ENCODE measurements at regions not wholly inside any gene's neighbourhood (a gene's known extent, or its start where the extent isn't known, plus 50 kb on each side); places are given as distances from the start of the nearest gene placed in this dataset.

DNA sequence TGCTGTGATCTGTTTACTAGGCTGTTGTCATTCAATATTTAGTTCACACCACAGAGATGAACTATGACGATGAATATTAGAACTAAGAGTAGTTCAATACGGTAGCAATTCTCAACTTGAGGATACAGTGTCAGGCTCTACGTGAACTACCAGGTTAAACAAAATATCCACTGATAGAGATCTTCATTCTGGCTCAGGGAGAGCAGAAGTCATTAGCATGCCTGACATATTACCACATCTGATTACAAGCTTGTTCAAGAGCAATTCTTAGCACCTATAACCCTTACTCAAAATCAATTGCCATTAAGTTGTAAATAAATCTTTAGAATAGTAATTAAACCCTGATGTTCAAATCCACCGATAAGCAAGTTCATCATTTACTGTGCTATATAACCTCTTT, 207.2 kb downstream of the CHRM3 start:
- no peak for DNase-seq (ENCODE audit: low read depth)

DNA sequence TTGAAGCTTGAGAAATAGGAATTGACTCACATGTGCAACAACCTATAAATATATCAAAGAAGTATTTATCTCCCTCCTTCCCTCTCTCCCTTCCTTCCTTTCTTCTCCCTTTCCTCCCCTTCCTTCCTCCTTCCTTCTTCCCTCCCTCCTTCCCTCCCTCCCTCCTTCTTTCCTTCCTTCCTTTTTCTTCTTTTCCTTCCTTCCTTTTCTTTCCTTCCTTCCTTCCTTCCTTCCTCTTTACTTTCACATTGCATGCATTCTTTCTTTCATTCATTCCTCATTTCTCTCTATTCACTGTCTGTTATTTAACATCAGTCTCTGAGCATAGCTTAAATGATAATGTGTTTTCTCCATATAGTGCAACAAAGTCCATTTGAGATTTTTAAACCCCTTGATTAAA, 214.2 kb downstream of the CHRM3 start:
- DNase-seq (ENCODE audit: low read depth) = no peak

DNA sequence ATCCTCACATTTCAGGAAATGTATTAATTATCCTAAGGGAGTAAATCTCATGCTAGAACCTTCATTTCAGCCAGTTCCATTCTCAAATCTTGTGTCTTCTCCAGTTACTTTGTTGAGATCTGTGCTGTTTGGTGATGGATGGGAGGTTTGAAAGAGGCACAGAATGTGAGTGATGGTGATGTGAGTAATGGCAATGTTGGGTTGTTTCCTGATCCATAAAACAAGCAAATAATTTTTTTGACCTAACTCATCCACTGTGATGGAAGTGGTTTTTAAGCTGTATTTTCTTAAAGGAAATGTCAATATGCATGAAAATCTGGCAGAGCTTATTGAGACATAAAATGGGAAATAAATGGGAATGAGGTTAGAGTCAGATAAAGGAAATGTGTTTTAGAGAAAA, 214.7 kb downstream of the CHRM3 start:
- DNase-seq (ENCODE audit: low read depth) = no peak

DNA sequence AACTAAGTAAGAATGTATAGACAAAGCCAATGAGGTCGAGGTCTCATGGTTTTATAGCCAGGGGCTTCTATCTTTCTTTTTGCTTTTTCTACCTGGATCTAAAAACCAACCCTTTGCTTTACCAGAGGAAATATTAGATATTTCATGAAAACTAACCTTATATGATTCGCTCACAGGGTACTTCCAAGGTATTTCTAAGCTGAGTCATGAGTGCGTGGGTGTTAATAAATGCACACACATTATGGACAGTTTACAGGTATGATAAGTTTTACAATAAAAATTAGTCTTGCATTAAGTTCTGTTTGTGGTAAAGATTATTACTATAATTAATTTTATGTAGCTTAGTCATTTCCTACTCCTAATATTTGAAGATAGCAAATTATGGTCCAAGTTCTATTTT, 217.2 kb downstream of the CHRM3 start:
- DNase-seq (ENCODE audit: low read depth) = no peak

DNA sequence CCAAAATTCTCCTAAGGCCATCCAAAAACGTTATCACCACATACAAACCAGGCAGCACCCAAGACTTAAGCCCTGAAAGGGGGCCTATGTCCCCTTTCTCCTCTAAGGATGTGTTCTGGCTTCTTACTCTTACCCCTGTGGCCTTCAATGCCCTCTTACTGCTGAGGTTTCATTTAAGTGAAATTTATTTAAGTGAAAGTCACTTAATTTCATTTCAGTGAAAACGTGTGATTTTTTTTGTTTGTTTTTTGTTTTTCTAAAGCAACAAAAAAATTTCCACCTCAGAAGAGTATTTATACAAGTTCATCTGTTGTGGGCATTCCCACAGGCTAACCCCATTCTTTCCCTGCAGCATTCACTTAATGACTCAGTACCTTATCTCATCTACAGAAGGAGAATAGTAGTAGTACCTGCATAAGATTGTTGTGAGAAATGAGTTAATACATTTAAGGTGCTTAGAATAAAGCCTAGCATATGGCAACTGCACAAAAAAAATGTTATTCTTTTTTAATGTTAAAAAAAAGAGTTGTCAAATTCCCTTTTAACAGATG, 220.6 kb downstream of the CHRM3 start:
- DNase-seq (ENCODE audit: low read depth) = no peak

DNA sequence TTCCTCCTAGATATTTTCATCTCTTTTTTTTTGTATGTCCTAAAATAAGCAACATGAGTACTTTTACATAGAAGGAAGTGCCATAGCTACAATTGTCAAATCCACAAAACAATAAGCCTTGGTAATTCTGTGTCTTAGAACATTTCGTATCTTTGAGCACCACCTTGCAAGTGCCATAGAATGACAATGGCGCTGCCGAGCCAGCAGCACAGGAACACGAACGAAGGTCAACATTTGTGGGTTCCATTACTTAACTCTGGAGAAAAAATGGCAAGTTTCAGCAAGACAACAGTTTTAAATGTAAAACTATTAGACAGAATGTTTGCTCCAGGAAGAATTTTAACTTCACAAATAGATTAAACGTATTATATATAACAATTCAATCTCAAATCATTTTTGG, 222.1 kb downstream of the CHRM3 start:
- DNase-seq (ENCODE audit: low read depth) = no peak

DNA sequence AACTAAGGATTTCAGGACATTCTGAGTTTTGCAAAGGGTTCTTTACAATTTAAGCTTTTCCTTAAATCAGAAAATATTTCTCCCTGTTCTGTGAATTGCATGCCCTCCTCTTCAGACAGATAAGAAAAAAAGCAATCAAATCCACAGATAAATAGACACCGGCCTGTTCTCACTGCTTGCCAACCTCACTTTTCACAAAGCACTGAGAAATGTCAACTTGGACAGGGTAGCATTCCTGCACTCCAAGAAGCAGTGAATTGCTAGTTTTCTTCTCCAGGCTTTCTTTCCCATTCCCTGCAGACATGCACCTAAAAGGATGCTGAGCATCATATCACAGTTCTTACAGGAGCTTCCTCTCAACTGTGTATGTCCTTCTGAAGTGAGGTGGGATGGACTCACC, 226.0 kb downstream of the CHRM3 start:
- no peak for DNase-seq (ENCODE audit: low read depth)

DNA sequence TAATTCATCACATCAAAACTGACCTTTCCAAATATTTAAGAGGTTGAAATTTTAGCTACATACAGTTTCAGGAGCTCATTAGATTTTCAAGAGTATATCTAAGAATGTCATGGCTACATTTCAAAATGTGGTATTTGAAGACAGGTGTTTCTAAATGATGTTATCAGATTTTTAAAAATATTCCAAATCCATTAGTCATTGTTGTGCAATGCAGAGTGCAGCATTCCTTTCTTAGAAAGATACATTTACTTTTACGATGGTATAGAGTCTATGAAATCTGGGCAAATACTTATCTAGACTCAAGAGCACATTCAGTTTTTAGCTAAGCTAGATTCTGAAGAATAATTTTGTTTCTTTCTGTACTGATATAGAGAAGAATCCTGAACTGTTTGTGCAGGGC, 230.3 kb downstream of the CHRM3 start:
- no peak for DNase-seq (ENCODE audit: low read depth)

DNA sequence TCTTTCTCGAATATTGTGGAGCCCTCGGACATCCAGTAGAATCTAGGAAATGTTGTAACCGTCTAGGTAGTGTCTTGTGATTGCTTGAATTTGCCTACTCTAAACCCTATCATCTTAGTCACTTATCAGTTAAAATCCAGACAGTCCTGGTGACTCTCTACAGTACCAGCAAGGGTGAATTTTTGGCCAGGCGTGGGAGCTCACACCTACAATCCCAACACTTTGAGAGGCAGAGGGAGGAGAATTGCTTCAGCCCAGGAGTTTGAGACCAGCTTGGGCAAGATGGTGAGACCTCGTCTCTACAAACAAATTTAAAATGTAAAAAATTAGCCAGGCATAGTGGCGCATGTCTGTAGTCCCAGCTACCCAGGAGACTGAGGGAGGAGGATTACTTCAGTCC, 230.9 kb downstream of the CHRM3 start:
- DNase-seq (ENCODE audit: low read depth) = no peak

DNA sequence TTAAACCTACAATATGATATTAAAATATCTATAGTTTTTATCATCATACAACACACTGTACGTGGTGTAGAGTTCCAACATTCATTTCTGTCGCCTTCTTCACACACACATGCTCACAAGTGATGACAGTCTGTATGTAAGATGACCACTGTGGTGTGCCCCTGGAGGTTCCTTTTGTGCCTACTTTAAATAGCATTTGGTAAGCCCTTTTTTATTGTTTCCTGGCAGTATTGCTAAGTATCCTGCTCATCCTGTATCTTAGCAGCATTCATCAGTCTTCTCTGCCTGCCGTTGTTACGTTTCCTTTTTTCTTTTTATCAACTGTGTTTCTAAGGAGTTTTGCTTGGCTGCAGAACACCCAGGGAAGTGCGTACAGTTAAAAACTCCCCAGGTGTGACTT, 231.4 kb downstream of the CHRM3 start:
- no peak for DNase-seq (ENCODE audit: low read depth)

DNA sequence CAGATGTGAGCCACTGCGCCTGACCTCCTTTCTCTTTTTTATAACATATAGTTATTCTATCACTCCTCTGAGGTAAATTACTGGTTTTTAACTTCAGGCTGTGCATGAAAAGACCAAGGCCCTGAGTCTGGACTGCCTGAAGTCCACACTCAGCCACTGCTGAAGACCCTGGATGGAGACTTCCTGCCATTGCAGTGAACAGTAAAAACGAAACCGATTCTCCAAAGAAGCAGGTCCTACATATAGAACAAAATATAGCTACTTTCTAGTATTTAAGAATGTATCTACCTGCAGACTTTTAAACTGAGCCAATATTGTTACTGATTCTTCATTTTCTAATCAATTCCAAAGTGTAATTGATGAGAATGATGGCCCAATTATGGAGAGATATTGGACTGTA, 232.8 kb downstream of the CHRM3 start:
- DNase-seq (ENCODE audit: low read depth) = no peak

DNA sequence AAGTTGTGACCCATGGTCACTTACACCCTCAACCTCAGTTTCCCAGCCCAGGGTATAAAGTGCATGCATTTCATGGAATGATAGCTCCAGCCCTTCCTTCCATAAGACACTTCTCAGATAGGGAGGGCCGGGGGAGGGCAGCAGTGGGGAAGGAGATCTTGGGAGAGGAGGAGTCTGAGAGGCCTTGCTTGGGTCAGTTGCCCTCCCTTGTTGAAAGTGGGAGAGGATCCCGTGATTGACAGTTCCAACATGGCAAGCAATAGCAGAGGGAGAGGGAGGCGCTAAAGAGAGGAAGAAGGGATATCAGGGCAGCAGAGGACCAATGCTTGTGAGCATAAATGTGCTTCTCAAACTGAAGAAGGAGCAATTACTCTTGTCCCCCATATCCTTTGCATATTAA, 244.4 kb downstream of the CHRM3 start:
- no peak for DNase-seq (ENCODE audit: low read depth)

DNA sequence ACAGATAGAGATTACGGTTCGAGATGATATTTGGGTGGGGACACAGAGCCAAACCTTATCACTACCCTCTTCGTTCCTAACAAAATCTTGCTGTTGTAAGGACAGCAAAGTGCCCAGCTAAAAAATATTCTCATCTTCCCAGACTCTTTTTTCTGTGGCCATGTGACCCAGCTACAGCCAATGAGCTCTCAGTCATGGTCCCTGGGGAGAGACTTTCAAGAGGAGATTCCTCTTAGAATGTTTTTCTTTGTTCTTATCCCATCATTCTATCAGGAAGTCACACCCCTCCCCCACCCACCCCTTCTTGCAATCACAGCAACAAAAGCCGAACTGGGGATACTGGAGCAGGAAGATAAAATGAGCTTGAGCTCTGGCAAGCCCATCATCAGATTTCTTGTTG, 247.1 kb downstream of the CHRM3 start:
- no peak for DNase-seq (ENCODE audit: low read depth)

DNA sequence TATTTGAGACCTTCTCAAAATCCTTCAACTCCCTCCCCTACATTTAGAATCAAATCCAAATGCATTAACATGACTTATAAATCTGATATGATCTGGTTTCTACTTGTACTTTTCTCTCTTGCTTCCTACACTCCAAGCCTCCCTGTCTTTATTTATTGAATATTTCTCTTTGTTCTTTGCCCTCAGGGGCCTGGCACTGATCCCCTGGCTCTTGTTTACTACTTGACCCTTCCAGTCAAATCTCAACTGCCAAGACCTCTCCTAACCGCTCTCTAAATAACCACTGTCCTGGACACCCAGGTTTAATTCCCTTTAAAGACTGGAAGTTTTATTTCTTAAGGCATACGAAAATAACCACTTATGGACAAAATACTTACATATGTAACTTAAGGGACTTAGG, 248.9 kb downstream of the CHRM3 start:
- no peak for DNase-seq (ENCODE audit: low read depth)

DNA sequence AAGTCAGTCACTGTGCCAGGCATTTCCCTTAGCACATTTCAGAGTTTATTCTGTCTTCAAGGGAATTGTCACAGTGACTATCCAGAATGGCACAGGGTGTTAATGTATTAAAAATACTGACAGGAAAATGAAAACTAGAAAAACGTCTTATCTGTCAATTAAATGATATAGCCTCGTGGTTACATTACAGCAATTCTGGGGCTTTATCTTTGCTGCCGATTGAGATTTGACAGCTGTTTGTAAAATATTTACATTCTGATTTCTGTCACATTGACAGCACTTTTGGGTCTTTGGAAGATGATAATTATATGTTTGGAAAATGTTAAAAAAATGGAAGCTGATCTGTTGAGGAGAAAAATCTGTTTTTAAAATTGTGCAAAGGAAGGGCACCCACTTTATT, 250.0 kb downstream of the CHRM3 start:
- no peak for DNase-seq (ENCODE audit: low read depth)

DNA sequence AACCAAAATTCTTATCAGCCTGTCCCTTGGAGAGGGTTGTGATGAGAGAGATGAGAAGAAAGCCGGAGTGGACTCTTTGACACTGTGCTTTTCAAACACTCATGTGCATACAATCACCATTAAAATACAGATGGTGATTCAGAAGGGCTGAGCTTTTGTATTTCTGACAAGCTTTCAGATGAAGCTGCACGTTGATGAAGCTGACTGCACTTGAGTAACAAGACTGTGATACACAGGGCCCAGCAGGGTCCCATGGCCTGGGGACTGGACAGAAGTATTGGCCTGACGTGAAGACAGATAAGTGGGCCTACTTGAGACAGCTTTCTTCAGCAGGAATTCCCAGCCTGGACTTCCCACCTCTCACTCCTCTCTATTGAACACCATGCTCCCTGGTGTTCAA, 258.2 kb downstream of the CHRM3 start:
- DNase-seq (ENCODE audit: low read depth) = no peak

DNA sequence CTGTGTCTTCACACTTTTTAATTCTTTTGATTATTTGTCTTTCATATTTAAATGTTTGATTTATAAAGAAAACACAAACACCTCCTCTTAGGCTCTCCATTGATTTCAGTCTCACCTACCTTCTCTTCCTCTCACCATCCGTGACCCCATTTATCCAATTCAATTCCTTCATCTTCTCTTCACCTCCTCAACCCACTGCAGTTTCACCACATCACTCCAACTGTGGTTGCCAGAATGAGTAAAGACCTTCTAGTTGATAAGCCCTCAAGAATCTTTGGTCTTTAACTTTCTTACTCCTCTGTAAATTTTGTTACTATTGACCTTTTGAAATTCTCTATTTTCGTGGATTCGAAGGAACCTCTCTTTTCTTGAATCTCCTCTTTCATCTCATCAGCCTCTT, 260.7 kb downstream of the CHRM3 start:
- no peak for DNase-seq (ENCODE audit: low read depth)

DNA sequence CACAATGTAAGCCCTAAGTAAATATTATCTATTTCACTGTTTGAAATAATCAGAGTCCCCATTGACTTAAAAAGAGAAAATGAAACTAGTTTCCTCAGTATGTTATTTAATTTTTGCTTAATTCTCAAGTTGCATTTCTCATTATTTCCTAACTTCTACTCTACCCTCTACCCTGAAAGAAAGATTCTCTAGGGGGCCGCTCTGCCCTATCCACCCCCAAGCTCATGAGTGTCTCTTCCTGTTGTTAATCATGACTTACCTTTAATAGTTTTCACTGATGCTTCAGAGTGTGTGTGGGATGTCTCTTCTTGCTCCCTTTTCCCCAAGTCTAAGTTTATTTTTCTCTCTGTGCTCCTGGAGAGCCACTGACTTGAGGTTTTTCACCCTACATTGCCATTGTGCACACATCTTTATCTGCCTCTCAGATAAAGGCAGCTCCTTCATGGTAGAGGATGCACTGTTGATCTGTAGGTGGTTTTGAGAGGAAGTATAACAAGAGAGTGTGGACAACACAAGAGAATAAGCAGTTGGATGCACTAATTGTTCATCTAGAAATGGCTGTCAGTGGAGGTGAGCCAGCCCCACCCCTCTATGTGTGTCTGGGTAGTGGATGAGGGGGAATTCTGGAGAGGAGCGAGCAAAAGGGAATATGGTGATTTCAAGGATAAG, 261.7 kb downstream of the CHRM3 start:
- no peak for DNase-seq (ENCODE audit: low read depth)

DNA sequence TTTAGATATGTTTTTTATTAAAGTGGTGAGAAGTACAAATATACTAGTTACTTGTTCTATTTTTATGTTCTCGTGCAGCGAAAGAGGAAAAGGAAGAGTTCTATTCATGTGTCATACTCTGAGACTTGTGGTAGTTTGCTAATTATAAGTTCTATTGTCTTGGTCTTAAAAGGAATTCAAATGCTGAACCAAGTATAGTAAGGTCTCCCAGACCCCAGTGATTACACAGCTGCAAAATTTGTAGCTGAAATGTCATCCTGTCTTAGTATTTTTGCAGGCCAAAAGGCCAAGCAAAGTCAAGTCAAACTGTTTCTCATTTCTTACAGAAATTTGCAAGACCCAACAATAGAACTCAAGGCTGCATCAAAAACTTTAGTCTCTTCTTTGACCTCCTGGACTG, 268.7 kb downstream of the CHRM3 start:
- no peak for DNase-seq (ENCODE audit: low read depth)

DNA sequence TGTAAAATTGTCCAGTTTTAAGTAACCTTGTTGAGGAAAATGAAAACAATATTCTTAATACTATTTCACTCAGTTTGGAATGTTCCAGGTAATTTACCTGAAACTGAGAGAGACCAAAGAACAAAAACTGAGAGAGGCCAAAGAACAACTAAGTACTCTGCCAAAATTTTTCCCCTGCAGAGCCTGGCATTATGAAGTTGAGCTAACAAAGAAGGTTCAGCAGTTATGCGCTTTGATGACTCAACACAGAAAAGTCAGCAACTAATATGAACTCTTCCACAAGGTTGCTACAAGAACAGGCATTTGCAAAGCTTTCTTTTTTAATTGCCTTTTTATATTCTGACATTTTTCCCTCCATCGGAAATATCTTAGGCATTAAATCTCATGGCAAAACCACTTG, 270.9 kb downstream of the CHRM3 start:
- DNase-seq (ENCODE audit: low read depth) = no peak

DNA sequence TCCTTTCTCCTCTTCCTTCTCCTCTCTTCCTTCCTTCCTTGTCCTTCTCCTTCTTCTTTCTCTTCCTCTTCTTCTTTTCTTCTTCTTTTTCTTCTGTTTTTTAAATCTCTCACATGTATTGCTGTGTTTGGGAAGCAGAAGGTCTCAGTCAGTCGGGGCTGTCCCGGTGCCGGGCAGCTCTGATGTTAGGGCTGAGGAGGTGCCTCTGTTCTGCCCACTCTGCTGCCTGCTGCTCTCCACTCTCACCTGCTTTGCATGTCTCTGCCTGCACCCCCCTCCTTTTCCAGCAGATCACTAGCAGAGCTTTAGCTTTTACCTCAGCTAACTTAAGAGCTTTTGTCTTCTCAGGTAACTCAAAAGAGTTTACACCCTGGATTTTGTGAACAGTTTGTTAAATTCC, 276.6 kb downstream of the CHRM3 start:
- no peak for DNase-seq (ENCODE audit: low read depth)

DNA sequence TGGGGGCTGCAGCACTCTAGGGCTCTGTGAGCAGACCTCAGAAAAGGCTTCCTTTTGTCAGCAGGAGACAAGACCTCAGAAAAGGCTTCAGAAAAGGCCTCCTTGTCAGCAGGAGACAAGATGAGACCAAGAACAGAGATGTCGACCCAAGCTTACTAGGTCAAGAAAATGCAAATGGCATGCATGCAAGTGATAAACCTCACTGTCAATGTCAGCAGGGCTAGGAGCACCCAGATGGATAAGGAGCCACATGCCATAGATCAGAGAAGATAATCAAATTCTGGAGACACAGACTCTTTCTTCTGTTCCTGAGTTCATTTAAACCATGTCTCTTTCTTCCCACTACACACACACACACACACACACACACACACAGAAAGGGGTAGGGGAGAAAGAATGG, 285.9 kb downstream of the CHRM3 start:
- no peak for DNase-seq (ENCODE audit: low read depth)

DNA sequence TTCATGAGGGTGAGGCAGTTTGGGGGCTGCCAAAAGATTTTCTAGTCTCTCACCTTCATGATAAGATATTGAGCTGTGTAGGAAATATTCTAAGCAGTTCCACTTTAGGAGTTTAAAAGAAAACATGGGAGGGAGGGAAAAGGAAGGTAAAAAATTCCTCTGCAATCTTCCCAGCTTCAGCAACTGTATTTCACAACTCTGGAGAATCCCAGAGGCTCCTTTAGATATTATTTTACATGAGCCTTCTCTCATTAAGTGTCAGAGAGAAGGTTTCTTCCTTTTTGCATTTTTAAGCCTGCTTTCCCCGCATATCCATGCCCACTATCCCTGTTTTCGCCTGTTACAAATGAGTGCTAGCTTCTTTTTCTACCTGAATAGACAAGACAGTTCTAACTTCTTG, 289.4 kb downstream of the CHRM3 start:
- DNase-seq (ENCODE audit: low read depth) = no peak

DNA sequence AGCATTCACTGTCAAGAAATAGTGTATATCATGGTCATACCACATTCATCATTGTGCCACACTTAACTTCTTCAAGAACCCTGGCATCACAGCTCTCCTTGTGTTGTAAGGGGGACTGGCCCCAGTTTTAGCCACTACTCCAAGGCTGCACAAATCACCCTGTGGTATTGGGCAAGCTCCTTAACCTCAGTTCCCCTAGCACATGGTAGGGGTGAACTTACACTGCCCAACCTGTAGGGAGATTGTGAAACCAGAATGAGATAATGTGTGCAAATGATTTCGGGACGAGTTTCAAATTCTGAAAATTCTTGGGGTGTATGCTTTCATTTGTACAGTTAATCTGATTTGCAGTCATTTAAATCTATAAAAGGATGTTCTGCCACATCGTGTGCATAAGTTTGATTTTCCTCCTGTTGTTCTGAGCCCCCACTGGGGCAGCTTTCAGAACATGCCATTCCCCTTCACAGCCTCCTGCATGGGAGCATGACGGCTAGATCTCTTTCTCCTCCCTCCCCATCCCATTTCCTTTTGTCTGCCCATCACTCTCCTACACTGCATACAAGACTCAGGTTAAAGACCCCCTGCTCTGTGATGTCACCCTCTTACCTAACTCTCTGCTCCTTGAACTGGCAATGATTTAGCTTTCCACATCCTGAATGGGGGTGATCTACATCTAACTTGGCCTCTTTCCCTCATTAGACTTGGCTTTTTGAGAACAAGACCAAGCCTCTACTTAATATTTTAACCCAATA, 290.3 kb downstream of the CHRM3 start:
- no peak for DNase-seq (ENCODE audit: low read depth)

Measured in stimulated activated CD8-positive, alpha-beta memory T cell treated with anti-CD3 and anti-CD28 coated beads, Interleukin-4, amount 100 ng/mL, for 24 hours (primary cell).